ENCODE measurements at regions not wholly inside any gene's neighbourhood (a gene's known extent, or its start where the extent isn't known, plus 50 kb on each side); places are given as distances from the start of the nearest gene placed in this dataset.

GRCh38 chr20:25136056-25136455 is 54.1 kb upstream of the VSX1 start:
- TF ChIP-seq, protein P1, sequence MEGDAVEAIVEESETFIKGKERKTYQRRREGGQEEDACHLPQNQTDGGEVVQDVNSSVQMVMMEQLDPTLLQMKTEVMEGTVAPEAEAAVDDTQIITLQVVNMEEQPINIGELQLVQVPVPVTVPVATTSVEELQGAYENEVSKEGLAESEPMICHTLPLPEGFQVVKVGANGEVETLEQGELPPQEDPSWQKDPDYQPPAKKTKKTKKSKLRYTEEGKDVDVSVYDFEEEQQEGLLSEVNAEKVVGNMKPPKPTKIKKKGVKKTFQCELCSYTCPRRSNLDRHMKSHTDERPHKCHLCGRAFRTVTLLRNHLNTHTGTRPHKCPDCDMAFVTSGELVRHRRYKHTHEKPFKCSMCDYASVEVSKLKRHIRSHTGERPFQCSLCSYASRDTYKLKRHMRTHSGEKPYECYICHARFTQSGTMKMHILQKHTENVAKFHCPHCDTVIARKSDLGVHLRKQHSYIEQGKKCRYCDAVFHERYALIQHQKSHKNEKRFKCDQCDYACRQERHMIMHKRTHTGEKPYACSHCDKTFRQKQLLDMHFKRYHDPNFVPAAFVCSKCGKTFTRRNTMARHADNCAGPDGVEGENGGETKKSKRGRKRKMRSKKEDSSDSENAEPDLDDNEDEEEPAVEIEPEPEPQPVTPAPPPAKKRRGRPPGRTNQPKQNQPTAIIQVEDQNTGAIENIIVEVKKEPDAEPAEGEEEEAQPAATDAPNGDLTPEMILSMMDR (IDR thresholded peaks at IDR 0.05): no peak
- TF ChIP-seq POLR2A (IDR thresholded peaks at IDR 0.05): no peak
- no peak for TF ChIP-seq POLR2AphosphoS5 (IDR thresholded peaks at IDR 0.05)

Data from breast epithelium (tissue), 3 donors.